GM10248 (cell line): ENCODE measurements at regions not wholly inside any gene's neighbourhood (a gene's known extent, or its start where the extent isn't known, plus 50 kb on each side); places are given as distances from the start of the nearest gene placed in this dataset.

Source experiments
- CTCF ChIA-PET: fragments of 300-600 bp; sonication (Branson Sonifier 250); formaldehyde crosslinking; extraction: SDS; loops from one replicate; lab custom pipeline; 2021; ENCODE audit warnings: antibody characterized with exemption; lab: Yijun Ruan, JAX
- POLR2A ChIA-PET: fragments of 350-650 bp; sonication (Branson Sonifier 250); formaldehyde crosslinking; extraction: SDS; loops from one replicate; lab custom pipeline; 2020; ENCODE audit warnings: antibody characterized with exemption; lab: Yijun Ruan, JAX
- DNase-seq: peaks from one replicate; pipeline ENCODE4 v3.0.0; 2012; ENCODE audit errors: extremely low spot score
- TF ChIP-seq, protein P1 (sequence below): IDR thresholded peaks from 2 replicates; pipeline ENCODE4 v1.5.1; 2012; ENCODE audit warnings: mild to moderate bottlenecking, low read depth; ENCODE audit errors: extremely low read depth, missing control alignments, control extremely low read depth

DNA sequence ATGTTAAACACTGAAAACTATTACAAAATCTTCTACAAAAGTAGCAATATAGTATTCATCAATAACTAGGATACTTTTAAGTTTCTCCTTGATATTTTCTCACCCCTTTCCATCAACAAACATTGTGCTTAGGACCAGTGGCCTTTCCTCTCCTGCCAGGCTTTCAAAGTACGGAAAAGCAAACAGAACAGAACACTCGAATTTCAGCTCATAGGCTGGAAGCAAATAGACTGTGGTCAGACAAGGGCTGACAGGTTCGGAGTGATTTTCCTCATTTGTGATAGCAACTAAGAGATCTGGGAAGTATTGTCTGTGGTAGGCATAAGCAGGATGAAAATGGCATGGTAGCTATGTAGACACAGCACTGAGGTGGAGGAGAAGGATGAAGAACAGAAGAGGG lies 68.6 kb upstream of the SORBS2 start:
- TF ChIP-seq, protein P1, sequence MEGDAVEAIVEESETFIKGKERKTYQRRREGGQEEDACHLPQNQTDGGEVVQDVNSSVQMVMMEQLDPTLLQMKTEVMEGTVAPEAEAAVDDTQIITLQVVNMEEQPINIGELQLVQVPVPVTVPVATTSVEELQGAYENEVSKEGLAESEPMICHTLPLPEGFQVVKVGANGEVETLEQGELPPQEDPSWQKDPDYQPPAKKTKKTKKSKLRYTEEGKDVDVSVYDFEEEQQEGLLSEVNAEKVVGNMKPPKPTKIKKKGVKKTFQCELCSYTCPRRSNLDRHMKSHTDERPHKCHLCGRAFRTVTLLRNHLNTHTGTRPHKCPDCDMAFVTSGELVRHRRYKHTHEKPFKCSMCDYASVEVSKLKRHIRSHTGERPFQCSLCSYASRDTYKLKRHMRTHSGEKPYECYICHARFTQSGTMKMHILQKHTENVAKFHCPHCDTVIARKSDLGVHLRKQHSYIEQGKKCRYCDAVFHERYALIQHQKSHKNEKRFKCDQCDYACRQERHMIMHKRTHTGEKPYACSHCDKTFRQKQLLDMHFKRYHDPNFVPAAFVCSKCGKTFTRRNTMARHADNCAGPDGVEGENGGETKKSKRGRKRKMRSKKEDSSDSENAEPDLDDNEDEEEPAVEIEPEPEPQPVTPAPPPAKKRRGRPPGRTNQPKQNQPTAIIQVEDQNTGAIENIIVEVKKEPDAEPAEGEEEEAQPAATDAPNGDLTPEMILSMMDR, result no peak
- DNase-seq, result no peak
- ChIA-PET CTCF (interaction anchor here (1.2 kb wide), 1 partner anchor 13 kb away, joined by 3 read pairs; no protein-coding TSS in a partner anchor), POLR2A (no interaction called here)

DNA sequence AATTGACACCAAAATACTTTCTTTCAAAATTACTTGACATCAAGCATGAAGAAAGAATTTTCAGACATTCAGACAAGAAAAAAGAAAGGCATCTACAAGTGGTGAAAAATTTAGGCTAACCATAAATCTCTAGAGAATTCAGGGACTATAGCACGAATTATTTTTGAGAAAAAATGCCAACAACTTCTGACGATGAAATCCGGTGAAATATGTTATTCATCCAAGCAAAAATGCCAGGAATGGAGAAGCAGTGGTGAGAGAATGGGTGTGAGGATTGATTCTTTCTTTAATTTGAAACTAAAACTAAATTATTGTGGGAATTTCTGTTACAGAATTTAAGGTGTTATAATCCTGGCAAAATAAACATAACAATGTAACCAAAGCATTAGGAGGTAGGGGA lies 69.4 kb upstream of the SORBS2 start:
- POLR2A ChIA-PET, result no interaction called here
- no peak for DNase-seq
- CTCF ChIA-PET, result interaction anchor here (1.2 kb wide), 1 partner anchor 14 kb away, joined by 3 read pairs; no protein-coding TSS in a partner anchor
- TF ChIP-seq, protein P1, result no peak

DNA sequence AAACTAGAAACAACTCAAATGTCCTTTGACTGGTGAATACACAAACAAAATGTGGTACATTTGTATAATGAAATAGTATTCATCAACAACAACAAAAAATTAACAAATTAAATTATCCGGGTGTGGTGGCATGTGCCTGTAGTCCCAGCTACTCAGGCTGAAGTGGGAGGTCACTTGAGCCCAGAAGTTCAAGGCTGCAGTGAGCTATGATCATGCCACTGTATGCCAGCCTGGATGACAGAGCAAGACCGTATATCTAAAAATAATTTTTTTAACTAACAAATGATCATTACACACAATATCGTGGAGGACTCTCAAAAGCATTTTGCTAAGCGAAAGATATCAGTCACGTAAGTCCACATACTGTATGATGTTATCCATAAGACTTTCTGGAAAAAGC lies 71.6 kb upstream of the SORBS2 start:
- CTCF ChIA-PET, result no interaction called here
- TF ChIP-seq, protein P1, result no peak
- POLR2A ChIA-PET, result no interaction called here
- DNase-seq, result no peak

DNA sequence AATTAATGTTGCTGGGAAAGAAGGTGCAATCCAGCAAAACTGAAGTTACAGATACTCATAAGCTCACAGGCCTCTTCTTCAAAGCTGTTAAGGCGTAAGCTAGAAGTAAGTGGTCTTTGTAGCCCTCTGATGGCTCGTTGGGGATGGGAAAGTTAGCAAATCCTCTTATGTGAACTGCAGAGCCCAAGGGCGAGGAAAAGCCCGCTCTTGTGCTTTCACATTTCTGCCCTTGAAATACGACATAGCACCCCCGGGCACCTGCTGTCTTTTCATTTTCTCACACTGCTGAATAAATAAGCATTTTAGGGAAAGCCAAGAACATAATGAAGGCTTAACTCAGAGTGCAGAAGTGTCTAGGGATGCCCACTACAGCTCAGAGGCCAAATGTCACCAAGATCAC lies 73.1 kb upstream of the SORBS2 start:
- ChIA-PET CTCF (interaction anchor here (1.4 to 1.5 kb wide), 2 partner anchors 10 kb away, joined by 4 to 6 read pairs; no protein-coding TSS in a partner anchor), POLR2A (no interaction called here)

DNA sequence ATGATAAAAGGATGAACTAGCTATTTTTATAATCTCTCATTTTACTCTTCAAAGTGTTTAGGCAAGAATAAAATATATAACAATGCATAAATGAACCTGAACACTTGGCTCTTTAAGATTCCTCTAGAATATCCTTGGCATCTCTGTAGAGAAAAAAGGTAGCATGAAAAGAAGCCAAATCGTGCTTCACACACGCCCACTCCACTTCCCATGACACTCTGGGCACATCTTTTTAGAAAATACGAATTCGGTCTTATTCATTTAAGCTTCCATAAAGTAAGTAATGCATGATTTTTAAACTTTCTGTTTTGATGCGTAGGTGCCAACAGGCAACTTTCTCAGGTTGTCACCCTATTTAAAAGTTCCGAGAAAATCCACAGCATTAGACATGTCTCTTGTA lies 73.6 kb upstream of the SORBS2 start:
- no peak for DNase-seq
- TF ChIP-seq, protein P1, result no peak
- CTCF ChIA-PET, result interaction anchor here (1.4 to 1.5 kb wide), 2 partner anchors 9 to 11 kb away, joined by 4 to 6 read pairs; no protein-coding TSS in a partner anchor
- POLR2A ChIA-PET, result no interaction called here

More for the DNA sequence above, 73.1 kb upstream of the SORBS2 start:
- DNase-seq, result no peak
- TF ChIP-seq, protein P1, result no peak

DNA sequence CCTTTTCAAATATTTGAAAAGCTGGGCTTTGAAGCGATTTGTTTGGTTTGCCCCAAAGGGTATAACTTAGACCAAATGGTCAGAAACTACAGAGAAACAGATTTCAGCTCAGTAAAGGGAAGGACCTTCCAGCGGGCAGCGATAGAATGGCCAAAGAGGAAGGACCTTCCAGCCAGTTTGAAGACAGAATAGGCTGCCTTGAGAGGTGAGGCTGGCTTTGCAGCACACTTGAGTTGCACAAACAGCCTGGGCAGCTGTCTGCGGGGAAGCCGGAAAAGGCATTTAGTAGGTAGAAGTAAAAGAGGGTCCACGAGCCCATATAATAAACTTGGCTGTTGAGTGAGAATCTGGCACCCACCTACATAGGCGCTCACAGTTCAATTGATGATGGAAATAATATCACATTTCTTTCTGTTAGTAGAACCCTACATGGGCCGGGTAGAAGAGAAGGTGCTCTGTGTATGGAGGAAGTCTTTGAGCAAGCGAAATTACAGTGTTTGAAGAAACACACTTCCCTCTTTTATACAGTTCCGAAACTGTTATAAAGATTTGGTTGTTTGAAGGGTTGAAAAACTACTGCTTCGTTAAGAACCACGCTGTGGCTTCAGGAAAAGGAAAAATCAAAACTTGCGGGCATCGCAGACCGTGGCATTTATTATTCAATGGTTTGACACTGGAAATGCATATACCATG lies 75.0 kb upstream of the SORBS2 start:
- DNase-seq, result no peak
- ChIA-PET POLR2A (no interaction called here), CTCF (no interaction called here)
- TF ChIP-seq, protein P1, result no peak
